ENCODE measurements at regions not wholly inside any gene's neighbourhood (a gene's known extent, or its start where the extent isn't known, plus 50 kb on each side); places are given as distances from the start of the nearest gene placed in this dataset.
"Not testable (repeated sequence)": the region's sequence is repeated elsewhere in the genome, so short reads cannot be mapped to it uniquely, and the experiment has no call there.

- H3K4me3 Mint-ChIP-seq (ENCODE audit: low read depth, unreplicated experiment); intact Hi-C loops (cut with micrococcal nuclease; ENCODE audit: unreplicated experiment); H3K4me1 Mint-ChIP-seq (ENCODE audit: low read depth, unreplicated experiment); H3K36me3 Mint-ChIP-seq (ENCODE audit: insufficient read depth, unreplicated experiment); BruUV-seq (replicated peaks); H3K27ac Mint-ChIP-seq (ENCODE audit: unreplicated experiment); DNase-seq; H3K27me3 Mint-ChIP-seq (ENCODE audit: unreplicated experiment); CTCF ChIA-PET: not testable (repeated sequence)
- peaks cover 12% of the 10 kb centered on the region for H3K9me3 Mint-ChIP-seq (ENCODE audit: low read depth, unreplicated experiment)
These were observed 129.1 kb downstream of the CCT8L2 start for GRCh38 chr22:16463472-16463871.

GRCh38 chr22:16447451-16447850 is 145.2 kb downstream of the CCT8L2 start:
- intact Hi-C loops (cut with micrococcal nuclease; ENCODE audit: unreplicated experiment); DNase-seq; H3K27ac Mint-ChIP-seq (ENCODE audit: unreplicated experiment); BruUV-seq (replicated peaks); H3K27me3 Mint-ChIP-seq (ENCODE audit: unreplicated experiment); H3K36me3 Mint-ChIP-seq (ENCODE audit: insufficient read depth, unreplicated experiment); H3K4me3 Mint-ChIP-seq (ENCODE audit: low read depth, unreplicated experiment); H3K4me1 Mint-ChIP-seq (ENCODE audit: low read depth, unreplicated experiment); CTCF ChIA-PET: not testable (repeated sequence)
- H3K9me3 Mint-ChIP-seq (ENCODE audit: low read depth, unreplicated experiment) = peaks cover 19% of the 10 kb centered on the region

GRCh38 chr22:16446755-16447440 is 145.7 kb downstream of the CCT8L2 start:
- H3K36me3 Mint-ChIP-seq (ENCODE audit: insufficient read depth, unreplicated experiment); BruUV-seq (replicated peaks); intact Hi-C loops (cut with micrococcal nuclease; ENCODE audit: unreplicated experiment); CTCF ChIA-PET; H3K27ac Mint-ChIP-seq (ENCODE audit: unreplicated experiment); DNase-seq; H3K4me1 Mint-ChIP-seq (ENCODE audit: low read depth, unreplicated experiment); H3K27me3 Mint-ChIP-seq (ENCODE audit: unreplicated experiment); H3K4me3 Mint-ChIP-seq (ENCODE audit: low read depth, unreplicated experiment): not testable (repeated sequence)
- H3K9me3 Mint-ChIP-seq (ENCODE audit: low read depth, unreplicated experiment) = peaks cover 21% of the 10 kb centered on the region

- H3K27me3 Mint-ChIP-seq (ENCODE audit: unreplicated experiment); H3K36me3 Mint-ChIP-seq (ENCODE audit: insufficient read depth, unreplicated experiment); intact Hi-C loops (cut with micrococcal nuclease; ENCODE audit: unreplicated experiment); H3K9me3 Mint-ChIP-seq (ENCODE audit: low read depth, unreplicated experiment); H3K4me1 Mint-ChIP-seq (ENCODE audit: low read depth, unreplicated experiment); H3K4me3 Mint-ChIP-seq (ENCODE audit: low read depth, unreplicated experiment); H3K27ac Mint-ChIP-seq (ENCODE audit: unreplicated experiment); CTCF ChIA-PET; BruUV-seq (replicated peaks); DNase-seq: not testable (repeated sequence)
These were observed 151.6 kb downstream of the CCT8L2 start for GRCh38 chr22:16441014-16441413.

GRCh38 chr22:16423476-16423875 is 169.1 kb downstream of the CCT8L2 start:
- not testable (repeated sequence) for H3K36me3 Mint-ChIP-seq (ENCODE audit: insufficient read depth, unreplicated experiment); H3K27me3 Mint-ChIP-seq (ENCODE audit: unreplicated experiment)

GRCh38 chr22:16417498-16417897 is 175.1 kb downstream of the CCT8L2 start:
- H3K27ac Mint-ChIP-seq (ENCODE audit: unreplicated experiment); H3K36me3 Mint-ChIP-seq (ENCODE audit: insufficient read depth, unreplicated experiment); H3K4me3 Mint-ChIP-seq (ENCODE audit: low read depth, unreplicated experiment); DNase-seq; H3K9me3 Mint-ChIP-seq (ENCODE audit: low read depth, unreplicated experiment); CTCF ChIA-PET; H3K4me1 Mint-ChIP-seq (ENCODE audit: low read depth, unreplicated experiment); BruUV-seq (replicated peaks); intact Hi-C loops (cut with micrococcal nuclease; ENCODE audit: unreplicated experiment); H3K27me3 Mint-ChIP-seq (ENCODE audit: unreplicated experiment): not testable (repeated sequence)

More at GRCh38 chr22:16423476-16423875, 169.1 kb downstream of the CCT8L2 start:
- BruUV-seq (replicated peaks); H3K4me1 Mint-ChIP-seq (ENCODE audit: low read depth, unreplicated experiment); H3K4me3 Mint-ChIP-seq (ENCODE audit: low read depth, unreplicated experiment); H3K27ac Mint-ChIP-seq (ENCODE audit: unreplicated experiment); CTCF ChIA-PET; intact Hi-C loops (cut with micrococcal nuclease; ENCODE audit: unreplicated experiment); DNase-seq: not testable (repeated sequence)
- peaks cover 11% of the 10 kb centered on the region for H3K9me3 Mint-ChIP-seq (ENCODE audit: low read depth, unreplicated experiment)

GRCh38 chr22:16404639-16405038 is 188.0 kb downstream of the CCT8L2 start:
- H3K4me1 Mint-ChIP-seq (ENCODE audit: low read depth, unreplicated experiment); BruUV-seq (replicated peaks); H3K36me3 Mint-ChIP-seq (ENCODE audit: insufficient read depth, unreplicated experiment); H3K27ac Mint-ChIP-seq (ENCODE audit: unreplicated experiment); H3K27me3 Mint-ChIP-seq (ENCODE audit: unreplicated experiment); DNase-seq; CTCF ChIA-PET; intact Hi-C loops (cut with micrococcal nuclease; ENCODE audit: unreplicated experiment); H3K4me3 Mint-ChIP-seq (ENCODE audit: low read depth, unreplicated experiment); H3K9me3 Mint-ChIP-seq (ENCODE audit: low read depth, unreplicated experiment): not testable (repeated sequence)

GRCh38 chr22:16403661-16404060 is 188.9 kb downstream of the CCT8L2 start:
- H3K4me1 Mint-ChIP-seq (ENCODE audit: low read depth, unreplicated experiment); BruUV-seq (replicated peaks); intact Hi-C loops (cut with micrococcal nuclease; ENCODE audit: unreplicated experiment); H3K36me3 Mint-ChIP-seq (ENCODE audit: insufficient read depth, unreplicated experiment); DNase-seq; H3K9me3 Mint-ChIP-seq (ENCODE audit: low read depth, unreplicated experiment); H3K27ac Mint-ChIP-seq (ENCODE audit: unreplicated experiment); H3K27me3 Mint-ChIP-seq (ENCODE audit: unreplicated experiment); H3K4me3 Mint-ChIP-seq (ENCODE audit: low read depth, unreplicated experiment): not testable (repeated sequence)
- CTCF ChIA-PET = interaction anchor here (0.6 kb wide), 1 partner anchor 248 kb away, joined by 4 read pairs; no protein-coding TSS in a partner anchor

- CTCF ChIA-PET; H3K4me1 Mint-ChIP-seq (ENCODE audit: low read depth, unreplicated experiment); H3K36me3 Mint-ChIP-seq (ENCODE audit: insufficient read depth, unreplicated experiment); H3K27ac Mint-ChIP-seq (ENCODE audit: unreplicated experiment); H3K4me3 Mint-ChIP-seq (ENCODE audit: low read depth, unreplicated experiment); intact Hi-C loops (cut with micrococcal nuclease; ENCODE audit: unreplicated experiment); DNase-seq; H3K27me3 Mint-ChIP-seq (ENCODE audit: unreplicated experiment); BruUV-seq (replicated peaks): not testable (repeated sequence)
- peaks cover 10% of the 10 kb centered on the region for H3K9me3 Mint-ChIP-seq (ENCODE audit: low read depth, unreplicated experiment)
These were observed 189.7 kb downstream of the CCT8L2 start for GRCh38 chr22:16402874-16403399.

GRCh38 chr22:16393476-16393875 is 199.1 kb downstream of the CCT8L2 start:
- H3K4me1 Mint-ChIP-seq (ENCODE audit: low read depth, unreplicated experiment); DNase-seq; H3K27me3 Mint-ChIP-seq (ENCODE audit: unreplicated experiment); H3K36me3 Mint-ChIP-seq (ENCODE audit: insufficient read depth, unreplicated experiment); CTCF ChIA-PET; H3K4me3 Mint-ChIP-seq (ENCODE audit: low read depth, unreplicated experiment); H3K9me3 Mint-ChIP-seq (ENCODE audit: low read depth, unreplicated experiment); H3K27ac Mint-ChIP-seq (ENCODE audit: unreplicated experiment); intact Hi-C loops (cut with micrococcal nuclease; ENCODE audit: unreplicated experiment); BruUV-seq (replicated peaks): not testable (repeated sequence)

Measured in Calu3 (cell line).